ENCODE measurements at regions not wholly inside any gene's neighbourhood (a gene's known extent, or its start where the extent isn't known, plus 50 kb on each side); places are given as distances from the start of the nearest gene placed in this dataset.

DNA sequence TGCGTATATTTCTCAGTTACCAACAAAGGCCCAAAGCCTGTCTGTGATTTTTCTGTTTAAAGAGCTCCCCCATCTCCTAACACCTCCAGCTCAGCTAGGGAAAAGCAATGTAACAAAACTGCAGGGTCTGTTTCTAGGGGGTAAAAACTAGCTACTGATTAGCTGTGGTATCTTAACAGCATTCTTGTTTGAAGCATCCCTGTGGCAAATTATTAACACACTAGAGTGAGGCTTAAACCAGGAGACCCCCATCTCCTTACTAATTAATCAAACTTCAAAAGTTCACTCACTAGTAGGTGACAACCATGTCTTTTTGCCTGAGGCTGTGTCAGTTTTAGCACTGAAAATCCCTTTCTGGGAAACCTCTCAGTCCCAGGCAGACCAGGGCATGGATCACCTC lies 186.2 kb upstream of the PARD3B start:
- TF ChIP-seq EZH2phosphoT487 (conservative IDR thresholded peaks at IDR 0.05; ENCODE audit: low read length): no peak
- TF ChIP-seq, protein P1, sequence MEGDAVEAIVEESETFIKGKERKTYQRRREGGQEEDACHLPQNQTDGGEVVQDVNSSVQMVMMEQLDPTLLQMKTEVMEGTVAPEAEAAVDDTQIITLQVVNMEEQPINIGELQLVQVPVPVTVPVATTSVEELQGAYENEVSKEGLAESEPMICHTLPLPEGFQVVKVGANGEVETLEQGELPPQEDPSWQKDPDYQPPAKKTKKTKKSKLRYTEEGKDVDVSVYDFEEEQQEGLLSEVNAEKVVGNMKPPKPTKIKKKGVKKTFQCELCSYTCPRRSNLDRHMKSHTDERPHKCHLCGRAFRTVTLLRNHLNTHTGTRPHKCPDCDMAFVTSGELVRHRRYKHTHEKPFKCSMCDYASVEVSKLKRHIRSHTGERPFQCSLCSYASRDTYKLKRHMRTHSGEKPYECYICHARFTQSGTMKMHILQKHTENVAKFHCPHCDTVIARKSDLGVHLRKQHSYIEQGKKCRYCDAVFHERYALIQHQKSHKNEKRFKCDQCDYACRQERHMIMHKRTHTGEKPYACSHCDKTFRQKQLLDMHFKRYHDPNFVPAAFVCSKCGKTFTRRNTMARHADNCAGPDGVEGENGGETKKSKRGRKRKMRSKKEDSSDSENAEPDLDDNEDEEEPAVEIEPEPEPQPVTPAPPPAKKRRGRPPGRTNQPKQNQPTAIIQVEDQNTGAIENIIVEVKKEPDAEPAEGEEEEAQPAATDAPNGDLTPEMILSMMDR (IDR thresholded peaks at IDR 0.05; ENCODE audit: insufficient read depth, low read length, poor library complexity, severe bottlenecking): no peak
- Histone ChIP-seq H3F3A (ENCODE audit: insufficient read depth) (no peaks in the 10 kb centered on the region), H3K9ac (ENCODE audit: low read length) (no peak overlapping the region), H3K4me2 (ENCODE audit: low read depth, low read length, poor library complexity, severe bottlenecking) (no peak overlapping the region), H3K27ac (ENCODE audit: low read depth, low read length) (no peak overlapping the region), H3K9me3 (ENCODE audit: insufficient read depth, low read length) (no peaks in the 10 kb centered on the region), H4K20me1 (ENCODE audit: low read depth, low read length) (no peaks in the 10 kb centered on the region), H3K79me2 (ENCODE audit: insufficient read depth, low read length) (no peaks in the 10 kb centered on the region), H2AFZ (ENCODE audit: low read depth, low read length, severe bottlenecking) (no peak overlapping the region), H3K4me3 (ENCODE audit: insufficient read depth, low read length, poor library complexity, severe bottlenecking) (no peak overlapping the region), H3K27me3 (ENCODE audit: low read length) (no peaks in the 10 kb centered on the region), H3K36me3 (ENCODE audit: low read length) (no peaks in the 10 kb centered on the region), H3K9me2 (replicated peaks; ENCODE audit: insufficient read depth, low read length) (no peaks in the 10 kb centered on the region)

DNA sequence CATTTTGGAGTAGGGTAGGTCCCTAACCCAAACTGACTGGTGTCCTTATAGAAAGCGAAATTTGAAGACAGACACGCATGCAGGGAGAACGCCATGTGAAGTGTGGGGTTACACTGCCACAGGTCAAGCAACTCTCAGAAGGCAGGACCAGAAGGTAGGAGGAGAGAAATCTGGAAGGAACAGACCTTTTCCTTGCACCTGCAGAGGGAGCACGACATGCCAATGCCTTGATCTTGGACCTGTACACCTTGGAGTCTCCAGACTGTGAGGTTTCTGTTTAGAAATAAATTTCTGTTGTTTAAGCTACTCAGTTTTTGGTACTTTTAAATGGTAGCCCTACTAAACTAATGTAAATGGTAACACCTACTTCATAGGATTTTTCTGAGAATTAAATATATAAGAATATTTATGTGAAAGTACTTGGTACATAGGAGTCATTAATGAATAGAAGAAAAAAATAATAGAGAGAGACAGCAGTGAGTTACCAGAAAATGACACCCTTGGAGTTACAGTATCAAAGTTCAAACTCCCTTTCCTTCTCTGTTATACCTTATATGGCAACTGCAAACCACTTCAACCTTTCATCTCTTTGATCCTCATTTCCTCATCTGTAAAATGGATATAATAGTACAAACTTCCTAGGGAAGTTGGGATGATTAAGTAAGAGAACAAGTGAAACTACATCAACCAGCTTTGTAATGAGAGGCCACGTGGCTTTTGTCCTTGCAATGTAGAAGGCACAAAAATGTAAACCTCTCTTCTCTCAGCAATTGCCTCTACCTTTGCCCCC lies 184.9 kb upstream of the PARD3B start:
- H3K9ac ChIP-seq (ENCODE audit: low read length): no peak overlapping the region
- no peak overlapping the region for H3K27ac ChIP-seq (ENCODE audit: low read depth, low read length)
- TF ChIP-seq, protein P1 (IDR thresholded peaks at IDR 0.05; ENCODE audit: insufficient read depth, low read length, poor library complexity, severe bottlenecking): no peak
- TF ChIP-seq EZH2phosphoT487 (conservative IDR thresholded peaks at IDR 0.05; ENCODE audit: low read length): no peak
- no peaks in the 10 kb centered on the region for H3K79me2 ChIP-seq (ENCODE audit: insufficient read depth, low read length)
- H3K9me2 ChIP-seq (replicated peaks; ENCODE audit: insufficient read depth, low read length): no peaks in the 10 kb centered on the region
- no peak overlapping the region for H3K4me3 ChIP-seq (ENCODE audit: insufficient read depth, low read length, poor library complexity, severe bottlenecking)
- no peak overlapping the region for H2AFZ ChIP-seq (ENCODE audit: low read depth, low read length, severe bottlenecking)
- no peaks in the 10 kb centered on the region for H3K9me3 ChIP-seq (ENCODE audit: insufficient read depth, low read length)
- no peaks in the 10 kb centered on the region for H3K27me3 ChIP-seq (ENCODE audit: low read length)
- no peak overlapping the region for H3K4me2 ChIP-seq (ENCODE audit: low read depth, low read length, poor library complexity, severe bottlenecking)
- no peaks in the 10 kb centered on the region for H4K20me1 ChIP-seq (ENCODE audit: low read depth, low read length)
- H3K36me3 ChIP-seq (ENCODE audit: low read length): no peaks in the 10 kb centered on the region
- H3F3A ChIP-seq (ENCODE audit: insufficient read depth): no peaks in the 10 kb centered on the region

DNA sequence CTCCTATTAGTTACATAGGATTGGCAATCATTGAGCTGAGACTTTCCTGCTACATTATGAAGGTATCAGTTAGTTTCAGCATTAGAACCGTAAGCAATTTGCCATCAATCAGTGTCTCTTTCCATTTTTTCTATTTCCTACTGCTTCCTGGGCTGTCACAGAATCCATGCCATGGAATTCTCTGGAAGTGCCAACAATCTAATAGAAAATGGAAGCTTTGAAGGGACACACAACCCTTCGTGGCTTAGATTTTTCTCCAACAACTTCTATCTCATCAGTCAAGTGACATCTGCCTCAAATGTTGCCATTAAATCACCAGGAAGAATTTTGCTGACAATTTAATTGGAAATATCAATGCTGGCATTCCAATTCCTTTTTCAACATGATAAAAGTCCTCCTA lies 183.5 kb upstream of the PARD3B start:
- no peaks in the 10 kb centered on the region for H3K79me2 ChIP-seq (ENCODE audit: insufficient read depth, low read length)
- H3K27ac ChIP-seq (ENCODE audit: low read depth, low read length): no peak overlapping the region
- no peaks in the 10 kb centered on the region for H3K9me2 ChIP-seq (replicated peaks; ENCODE audit: insufficient read depth, low read length)
- no peak overlapping the region for H2AFZ ChIP-seq (ENCODE audit: low read depth, low read length, severe bottlenecking)
- H3K27me3 ChIP-seq (ENCODE audit: low read length): no peaks in the 10 kb centered on the region
- no peaks in the 10 kb centered on the region for H3K36me3 ChIP-seq (ENCODE audit: low read length)
- H3K4me2 ChIP-seq (ENCODE audit: low read depth, low read length, poor library complexity, severe bottlenecking): no peak overlapping the region
- H3K9ac ChIP-seq (ENCODE audit: low read length): no peak overlapping the region
- no peaks in the 10 kb centered on the region for H3K9me3 ChIP-seq (ENCODE audit: insufficient read depth, low read length)
- no peak overlapping the region for H3K4me3 ChIP-seq (ENCODE audit: insufficient read depth, low read length, poor library complexity, severe bottlenecking)
- H4K20me1 ChIP-seq (ENCODE audit: low read depth, low read length): no peaks in the 10 kb centered on the region
- H3F3A ChIP-seq (ENCODE audit: insufficient read depth): no peaks in the 10 kb centered on the region
- no peak for TF ChIP-seq EZH2phosphoT487 (conservative IDR thresholded peaks at IDR 0.05; ENCODE audit: low read length)
- TF ChIP-seq, protein P1 (IDR thresholded peaks at IDR 0.05; ENCODE audit: insufficient read depth, low read length, poor library complexity, severe bottlenecking): no peak
